ENCODE measurements at regions not wholly inside any gene's neighbourhood (a gene's known extent, or its start where the extent isn't known, plus 50 kb on each side); places are given as distances from the start of the nearest gene placed in this dataset.

GRCh38 chr2:12552092-12552491, 164.6 kb upstream of the TRIB2 start:
- TF ChIP-seq CTCF (IDR thresholded peaks at IDR 0.05) = no peak
- TF ChIP-seq EZH2 (IDR thresholded peaks at IDR 0.05) = no peak
- TF ChIP-seq EZH2phosphoT487 (IDR thresholded peaks at IDR 0.05) = no peak
